Lower lobe of right lung (tissue), 2 donors: ENCODE measurements at regions not wholly inside any gene's neighbourhood (a gene's known extent, or its start where the extent isn't known, plus 50 kb on each side); places are given as distances from the start of the nearest gene placed in this dataset.
"Not testable (repeated sequence)": the region's sequence is repeated elsewhere in the genome, so short reads cannot be mapped to it uniquely, and the experiment has no call there.

ENCODE experiments used
- ATAC-seq, 2 donors: fragments of 200-7000 bp; cut with Tn5 transposase; one replicate each; pipeline ENCODE4 v1.9.1; 2020 to 2022; ENCODE audit warnings: mild to moderate bottlenecking in 2 of 2, moderate library complexity in 2 of 2
- DNase-seq: peaks from one replicate; pipeline ENCODE4 v3.0.0-alpha.2; 2020
- H3K27ac ChIP-seq: fragments of 200-600 bp; one replicate; pipeline ENCODE4 v1.8.0; 2022
- H3K27me3 ChIP-seq: fragments of 200-600 bp; one replicate; pipeline ENCODE4 v1.8.0; 2022; ENCODE audit warnings: low read depth
- H3K36me3 ChIP-seq: fragments of 200-600 bp; one replicate; pipeline ENCODE4 v1.8.0; 2022; ENCODE audit warnings: mild to moderate bottlenecking
- H3K4me1 ChIP-seq: fragments of 200-600 bp; one replicate; pipeline ENCODE4 v1.8.0; 2022
- H3K4me3 ChIP-seq: fragments of 200-600 bp; one replicate; pipeline ENCODE4 v1.8.0; 2022; ENCODE audit warnings: mild to moderate bottlenecking
- H3K9me3 ChIP-seq: fragments of 200-600 bp; one replicate; pipeline ENCODE4 v1.8.0; 2022
- CTCF ChIP-seq: fragments of 200-600 bp; IDR thresholded peaks from one replicate; pipeline ENCODE4 v1.8.0; 2022; ENCODE audit warnings: antibody characterized with exemption, mild to moderate bottlenecking
- intact Hi-C: fragments of 100-400 bp; cut with DNase I; formaldehyde crosslinking; loops from one replicate; pipeline ENCODE4 v1.11.0; 2022
- donor health status: DM: no; HTN: yes; CAD: no; lungs with severe emphysema.

GRCh38 chr7:106504207-106504606, 156.8 kb downstream of the CCDC71L start:
- Histone ChIP-seq H3K36me3 (no peaks in the 10 kb centered on the region), H3K9me3 (no peaks in the 10 kb centered on the region), H3K4me1 (no peaks in the 10 kb centered on the region), H3K4me3 (no peak overlapping the region), H3K27me3 (no peaks in the 10 kb centered on the region), H3K27ac (no peak overlapping the region)
- ATAC-seq, result no peak
- TF ChIP-seq CTCF, result no peak
- no peak for DNase-seq
- intact Hi-C loops, result no loop called here

GRCh38 chr7:106503626-106504025, 157.3 kb downstream of the CCDC71L start:
- Histone ChIP-seq H3K27me3 (no peaks in the 10 kb centered on the region), H3K9me3 (no peaks in the 10 kb centered on the region), H3K4me1 (no peaks in the 10 kb centered on the region), H3K27ac (no peak overlapping the region), H3K4me3 (no peak overlapping the region), H3K36me3 (no peaks in the 10 kb centered on the region)
- TF ChIP-seq CTCF, result no peak
- ATAC-seq (no peak), DNase-seq (no peak)
- intact Hi-C loops, result no loop called here

GRCh38 chr7:106501605-106502580, 159.1 kb downstream of the CCDC71L start:
- Histone ChIP-seq H3K27ac (no peak overlapping the region), H3K27me3 (no peaks in the 10 kb centered on the region), H3K36me3 (no peaks in the 10 kb centered on the region), H3K9me3 (no peaks in the 10 kb centered on the region), H3K4me3 (no peak overlapping the region), H3K4me1 (no peaks in the 10 kb centered on the region)
- intact Hi-C loops, result no loop called here
- DNase-seq, result no peak
- TF ChIP-seq CTCF, result no peak
- ATAC-seq, result peak; percentile 51 to 56

GRCh38 chr7:106499897-106500296, 161.1 kb downstream of the CCDC71L start:
- H3K27me3 ChIP-seq, result no peaks in the 10 kb centered on the region
- no peaks in the 10 kb centered on the region for H3K4me1 ChIP-seq
- DNase-seq, result no peak
- H3K9me3 ChIP-seq, result no peaks in the 10 kb centered on the region
- no peak for ATAC-seq
- no peak for TF ChIP-seq CTCF
- no peaks in the 10 kb centered on the region for H3K36me3 ChIP-seq
- no peak overlapping the region for H3K4me3 ChIP-seq
- intact Hi-C loops, result no loop called here
- H3K27ac ChIP-seq, result no peak overlapping the region

GRCh38 chr7:106498005-106498404, 163.0 kb downstream of the CCDC71L start:
- intact Hi-C loops, DNase-seq, H3K4me3 ChIP-seq, H3K9me3 ChIP-seq, H3K27ac ChIP-seq, H3K4me1 ChIP-seq, H3K36me3 ChIP-seq, ATAC-seq, H3K27me3 ChIP-seq: not testable (repeated sequence)

- peak overlapping the region; percentile 41 for H3K27ac ChIP-seq
- no peaks in the 10 kb centered on the region for H3K9me3 ChIP-seq
- intact Hi-C loops, result no loop called here
- no peaks in the 10 kb centered on the region for H3K27me3 ChIP-seq
- ATAC-seq, result peak; percentile 59 to 67
- TF ChIP-seq CTCF, result no peak
- H3K4me3 ChIP-seq, result no peak overlapping the region
- H3K4me1 ChIP-seq, result no peaks in the 10 kb centered on the region
- no peaks in the 10 kb centered on the region for H3K36me3 ChIP-seq
- peak; percentile 80 for DNase-seq
These were observed 167.8 kb downstream of the CCDC71L start for GRCh38 chr7:106493041-106493731.
